HEK293 (cell line): ENCODE measurements at regions not wholly inside any gene's neighbourhood (a gene's known extent, or its start where the extent isn't known, plus 50 kb on each side); places are given as distances from the start of the nearest gene placed in this dataset.
"Not testable (repeated sequence)": the region's sequence is repeated elsewhere in the genome, so short reads cannot be mapped to it uniquely, and the experiment has no call there.

ENCODE experiments used
- CTCF ChIA-PET: fragments of 350-600 bp; formaldehyde crosslinking; extraction: SDS; loops from one replicate; lab custom pipeline; 2021; ENCODE audit warnings: antibody characterized with exemption; lab: Yijun Ruan, JAX
- POLR2A ChIA-PET: fragments of 300-600 bp; formaldehyde crosslinking; extraction: SDS; loops from one replicate; lab custom pipeline; 2020; ENCODE audit warnings: antibody characterized with exemption, inconsistent platforms; lab: Yijun Ruan, JAX
- H3K27ac ChIP-seq: fragments of 200-500 bp; sonication (Bioruptor generic); 2 replicates; pipeline ENCODE4 v1.5.1; 2014; ENCODE audit warnings: low read depth, low read length, control low read depth, inconsistent platforms; ENCODE audit errors: extremely low read depth
- H3K36me3 ChIP-seq, 2 experiments: fragments of 200-500 bp in 1 of 2; sonication (Bioruptor generic) in 1 of 2; 1 replicate in 1 of 2; 2 replicates in 1 of 2; pipeline ENCODE4 v1.5.1; 2014 to 2017; ENCODE audit warnings: inconsistent platforms in 2 of 2, low read length in 2 of 2; ENCODE audit not compliant: control insufficient read depth in 2 of 2, insufficient read depth in 1 of 2
- H3K4me1 ChIP-seq: fragments of 200-500 bp; sonication (Bioruptor generic); 2 replicates; pipeline ENCODE4 v1.5.1; 2014; ENCODE audit warnings: mild to moderate bottlenecking, low read length, inconsistent platforms; ENCODE audit not compliant: control insufficient read depth, insufficient read depth
- H3K4me3 ChIP-seq: 2 replicates; pipeline ENCODE4 v1.5.1; 2011; ENCODE audit warnings: low read depth, mild to moderate bottlenecking, control low read depth, low read length, moderate library complexity
- H3K9me3 ChIP-seq: fragments of 200-500 bp; sonication (Bioruptor generic); 2 replicates; pipeline ENCODE4 v1.5.1; 2014; ENCODE audit warnings: low read depth, low read length, inconsistent platforms; ENCODE audit not compliant: control insufficient read depth, insufficient read depth
- ATF2 ChIP-seq: fragments of 450-650 bp; formaldehyde crosslinking; IDR thresholded peaks from 2 replicates; pipeline ENCODE4 v1.5.1; 2016; ENCODE audit warnings: missing biosample characterization, missing genetic modification characterization, low read depth
- GLIS2 ChIP-seq: fragments of 450-650 bp; formaldehyde crosslinking; IDR thresholded peaks from 2 replicates; pipeline ENCODE4 v1.5.1; 2016; ENCODE audit warnings: missing biosample characterization, missing genetic modification characterization
- KLF17 ChIP-seq: fragments of 450-650 bp; formaldehyde crosslinking; IDR thresholded peaks from 2 replicates; pipeline ENCODE4 v1.5.1; 2016; ENCODE audit warnings: missing biosample characterization, missing genetic modification characterization
- SETDB1 ChIP-seq: IDR thresholded peaks from one replicate; pipeline ENCODE4 v1.6.1; 2017; ENCODE audit warnings: mild to moderate bottlenecking, low read length, moderate library complexity, mixed read lengths; ENCODE audit not compliant: insufficient read length
- ZBTB44 ChIP-seq: fragments of 450-650 bp; IDR thresholded peaks from 2 replicates; pipeline ENCODE4 v1.5.1; 2018; ENCODE audit warnings: missing biosample characterization, mild to moderate bottlenecking, missing genetic modification characterization
- ZFP41 ChIP-seq: fragments of 450-650 bp; formaldehyde crosslinking; IDR thresholded peaks from 2 replicates; pipeline ENCODE4 v1.5.1; 2016; ENCODE audit warnings: missing biosample characterization, missing genetic modification characterization, borderline replicate concordance
- ZNF114 ChIP-seq: fragments of 450-650 bp; formaldehyde crosslinking; IDR thresholded peaks from 2 replicates; pipeline ENCODE4 v1.5.0; 2017; ENCODE audit warnings: missing biosample characterization, missing genetic modification characterization
- ZNF140 ChIP-seq: fragments of 450-650 bp; formaldehyde crosslinking; IDR thresholded peaks from 2 replicates; pipeline ENCODE4 v1.5.1; 2016; ENCODE audit warnings: missing biosample characterization, missing genetic modification characterization
- ZNF24 ChIP-seq: fragments of 450-650 bp; formaldehyde crosslinking; IDR thresholded peaks from 2 replicates; pipeline ENCODE4 v1.5.1; 2016; ENCODE audit warnings: missing biosample characterization, missing genetic modification characterization
- ZNF341 ChIP-seq: fragments of 450-650 bp; formaldehyde crosslinking; IDR thresholded peaks from 2 replicates; pipeline ENCODE4; 2016; ENCODE audit warnings: low read depth, missing biosample characterization, missing genetic modification characterization
- ZNF350 ChIP-seq: fragments of 450-650 bp; formaldehyde crosslinking; IDR thresholded peaks from 2 replicates; pipeline ENCODE4 v1.5.0; 2017; ENCODE audit warnings: missing biosample characterization, mild to moderate bottlenecking, missing genetic modification characterization
- ZNF366 ChIP-seq: fragments of 450-650 bp; formaldehyde crosslinking; conservative IDR thresholded peaks from 2 replicates; pipeline ENCODE4 v1.5.1; 2016; ENCODE audit warnings: missing biosample characterization, missing genetic modification characterization
- ZNF404 ChIP-seq: fragments of 450-650 bp; formaldehyde crosslinking; IDR thresholded peaks from 2 replicates; pipeline ENCODE4 v1.5.1; 2017; ENCODE audit warnings: missing biosample characterization, missing genetic modification characterization
- ZNF473 ChIP-seq: fragments of 450-650 bp; formaldehyde crosslinking; IDR thresholded peaks from 2 replicates; pipeline ENCODE4 v1.5.1; 2017; ENCODE audit warnings: missing biosample characterization, missing genetic modification characterization
- ZNF48 ChIP-seq: fragments of 450-650 bp; formaldehyde crosslinking; IDR thresholded peaks from 2 replicates; pipeline ENCODE4 v1.5.1; 2016; ENCODE audit warnings: missing biosample characterization, missing genetic modification characterization
- ZNF585B ChIP-seq: fragments of 450-650 bp; formaldehyde crosslinking; IDR thresholded peaks from 2 replicates; pipeline ENCODE4 v1.5.1; 2016; ENCODE audit warnings: missing biosample characterization, missing genetic modification characterization
- ZNF623 ChIP-seq: fragments of 450-650 bp; formaldehyde crosslinking; IDR thresholded peaks from 2 replicates; pipeline ENCODE4 v1.5.1; 2016; ENCODE audit warnings: missing biosample characterization, missing genetic modification characterization
- ZNF626 ChIP-seq: fragments of 450-650 bp; sonication (Bioruptor Pico); formaldehyde crosslinking; IDR thresholded peaks from 2 replicates; pipeline ENCODE4 v1.5.1; 2018; ENCODE audit warnings: missing biosample characterization, missing genetic modification characterization, inconsistent platforms
- ZNF639 ChIP-seq: fragments of 450-650 bp; formaldehyde crosslinking; IDR thresholded peaks from 2 replicates; pipeline ENCODE4 v1.5.1; 2016; ENCODE audit warnings: missing biosample characterization, missing genetic modification characterization
- ZSCAN23 ChIP-seq: fragments of 450-650 bp; formaldehyde crosslinking; IDR thresholded peaks from 2 replicates; pipeline ENCODE4 v1.5.1; 2016; ENCODE audit warnings: missing biosample characterization, missing genetic modification characterization

GRCh38 chr18:1438967-1439366 is 534.3 kb downstream of the ADCYAP1 start:
- CTCF ChIA-PET = interaction anchor here (0.6 kb wide), 2 partner anchors 160 to 224 kb away, joined by 3 to 4 read pairs; no protein-coding TSS in a partner anchor

GRCh38 chr18:1444062-1444461 is 539.4 kb downstream of the ADCYAP1 start:
- H3K36me3 ChIP-seq, H3K27ac ChIP-seq, H3K4me3 ChIP-seq, H3K9me3 ChIP-seq, H3K4me1 ChIP-seq, CTCF ChIA-PET, POLR2A ChIA-PET: not testable (repeated sequence)

More at GRCh38 chr18:1438967-1439366, 534.3 kb downstream of the ADCYAP1 start:
- Histone ChIP-seq H3K4me1 (no peaks in the 10 kb centered on the region), H3K36me3 (no peaks in the 10 kb centered on the region)
- TF ChIP-seq KLF17 (tag by site-specific recombination) = no peak
- TF ChIP-seq SETDB1 = no peak
- TF ChIP-seq ZNF366 (tag by site-specific recombination) = no peak
- no peak for TF ChIP-seq ZNF341 (tag by site-specific recombination)
- no peak for TF ChIP-seq ZNF48
- TF ChIP-seq ZNF140 = no peak
- no peak for TF ChIP-seq ZBTB44
- no peak for TF ChIP-seq ZNF24 (tag by site-specific recombination)
- no peak for TF ChIP-seq ZNF404 (tag by site-specific recombination)
- TF ChIP-seq GLIS2 = no peak
- TF ChIP-seq ZNF350 = no peak
- TF ChIP-seq ZFP41 (tag by site-specific recombination) = no peak
- TF ChIP-seq, all 188 proteins: peak for 0
- Histone ChIP-seq H3K9me3 (no peaks in the 10 kb centered on the region), H3K4me3 (no peak overlapping the region), H3K27ac (no peak overlapping the region)
- POLR2A ChIA-PET = no interaction called here

GRCh38 chr18:1446765-1447164 is 542.1 kb downstream of the ADCYAP1 start:
- Histone ChIP-seq H3K4me3 (no peak overlapping the region), H3K4me1 (no peaks in the 10 kb centered on the region), H3K27ac (no peak overlapping the region), H3K36me3 (no peaks in the 10 kb centered on the region), H3K9me3 (no peaks in the 10 kb centered on the region)
- CTCF ChIA-PET = no interaction called here
- TF ChIP-seq ZSCAN23 (tag by site-specific recombination) (no peak), ZNF473 (tag by site-specific recombination) (no peak), ZNF626 (tag by site-specific recombination) (no peak), ZNF639 (tag by site-specific recombination) (no peak)
- POLR2A ChIA-PET = no interaction called here

GRCh38 chr18:1452821-1453220 is 548.1 kb downstream of the ADCYAP1 start:
- ChIA-PET CTCF (no interaction called here), POLR2A (no interaction called here)
- Histone ChIP-seq H3K4me3 (no peak overlapping the region), H3K36me3 (no peaks in the 10 kb centered on the region), H3K9me3 (no peaks in the 10 kb centered on the region), H3K4me1 (no peaks in the 10 kb centered on the region), H3K27ac (no peak overlapping the region)
- TF ChIP-seq ATF2 (no peak), ZNF114 (tag by site-specific recombination) (no peak), ZNF585B (no peak), ZNF623 (tag by site-specific recombination) (no peak)
